CD4-positive, alpha-beta memory T cell (primary cell): ENCODE measurements at regions not wholly inside any gene's neighbourhood (a gene's known extent, or its start where the extent isn't known, plus 50 kb on each side); places are given as distances from the start of the nearest gene placed in this dataset.

ENCODE experiments used
- CTCF ChIA-PET: fragments of 350-600 bp; sonication (Branson Sonifier 250); formaldehyde crosslinking; loops from one replicate; lab custom pipeline; 2021; ENCODE audit warnings: inconsistent platforms; ENCODE audit not compliant: partially characterized antibody; lab: Charles Lee
- POLR2A ChIA-PET: fragments of 350-600 bp; sonication (Branson Sonifier 250); formaldehyde crosslinking; loops from one replicate; lab custom pipeline; 2021; ENCODE audit not compliant: partially characterized antibody; lab: Charles Lee
- DNase-seq, 5 donors: peaks; one replicate each; pipeline versions ENCODE4 v3.0.0 to v3.0.0-alpha.2; 2020 to 2022; ENCODE audit warnings: mixed read lengths in 1 of 5
- H3K27ac ChIP-seq: one replicate; pipeline ENCODE4 v1.7.0; 2013; ENCODE audit warnings: low read depth, low read length
- H3K27me3 ChIP-seq: 2 replicates; pipeline ENCODE4 v1.7.0; 2013; ENCODE audit warnings: mild to moderate bottlenecking, low read length, moderate library complexity; ENCODE audit not compliant: insufficient read depth
- H3K36me3 ChIP-seq: 2 replicates; pipeline ENCODE4 v1.7.0; 2013; ENCODE audit warnings: mild to moderate bottlenecking, low read length, moderate library complexity; ENCODE audit not compliant: insufficient read depth
- H3K4me1 ChIP-seq: 2 replicates; pipeline ENCODE4 v1.7.0; 2013; ENCODE audit warnings: mild to moderate bottlenecking, low read length, moderate library complexity; ENCODE audit not compliant: insufficient read depth
- H3K4me3 ChIP-seq, 2 donors: one replicate each; pipeline ENCODE4 v1.7.0; 2013; ENCODE audit warnings: low read length in 2 of 2, mild to moderate bottlenecking in 1 of 2
- H3K9me3 ChIP-seq, 2 donors: one replicate each; pipeline ENCODE4 v1.7.0; 2013; ENCODE audit warnings: low read length in 2 of 2, control low read depth in 1 of 2; ENCODE audit not compliant: control insufficient read depth in 1 of 2
- H3K27ac Mint-ChIP-seq, 7 donors: one replicate each; pipeline ENCODE4 v1.8.0; 2020 to 2021; ENCODE audit warnings: mixed read lengths in 7 of 7, mild to moderate bottlenecking in 6 of 7, inconsistent platforms in 3 of 7, moderate library complexity in 3 of 7
- H3K27me3 Mint-ChIP-seq, 2 donors: one replicate each; pipeline ENCODE4 v1.8.0; 2020 to 2021; ENCODE audit warnings: mixed read lengths in 2 of 2
- H3K36me3 Mint-ChIP-seq, 2 donors: one replicate each; pipeline ENCODE4 v1.8.0; 2020 to 2021; ENCODE audit warnings: mixed read lengths in 2 of 2, inconsistent platforms in 1 of 2, mild to moderate bottlenecking in 1 of 2
- H3K4me1 Mint-ChIP-seq, 4 donors: one replicate each; pipeline ENCODE4 v1.8.0; 2020 to 2021; ENCODE audit warnings: mixed read lengths in 4 of 4, mild to moderate bottlenecking in 1 of 4
- H3K4me3 Mint-ChIP-seq, 8 donors: one replicate each; pipeline ENCODE4 v1.8.0; 2020 to 2021; ENCODE audit warnings: mixed read lengths in 8 of 8, mild to moderate bottlenecking in 7 of 8, moderate library complexity in 6 of 8, inconsistent platforms in 3 of 8
- H3K9me3 Mint-ChIP-seq, 8 donors: one replicate each; pipeline ENCODE4 v1.8.0; 2020 to 2021; ENCODE audit warnings: mixed read lengths in 8 of 8, mild to moderate bottlenecking in 5 of 8, inconsistent platforms in 3 of 8, moderate library complexity in 1 of 8
- intact Hi-C: fragments of 100-400 bp; cut with micrococcal nuclease; formaldehyde crosslinking; loops from one replicate; pipeline ENCODE4 v1.15.1; 2023

GRCh38 chr16:79351927-79352326 is 248.6 kb downstream of the MAF start:
- H3K27ac ChIP-seq, result no peak overlapping the region
- Mint-ChIP-seq H3K36me3 (no peaks in the 10 kb centered on the region), H3K4me3 (no peak overlapping the region), H3K27ac (no peak overlapping the region), H3K9me3 (no peaks in the 10 kb centered on the region), H3K4me1 (peaks cover 0 to 2% (median under 1%) of the 10 kb centered on the region in 4 donors), H3K27me3 (no peaks in the 10 kb centered on the region)
- H3K27me3 ChIP-seq, result no peaks in the 10 kb centered on the region
- ChIA-PET POLR2A (no interaction called here), CTCF (interaction anchor here (0.9 kb wide), 1 partner anchor 91 kb away, joined by 3 read pairs; no protein-coding TSS in a partner anchor)
- no peaks in the 10 kb centered on the region for H3K4me1 ChIP-seq
- DNase-seq, result no peak
- no peaks in the 10 kb centered on the region for H3K36me3 ChIP-seq
- intact Hi-C loops, result no loop called here
- H3K4me3 ChIP-seq, result no peak overlapping the region
- no peaks in the 10 kb centered on the region for H3K9me3 ChIP-seq

GRCh38 chr16:79349803-79350202 is 250.7 kb downstream of the MAF start:
- no peak overlapping the region for H3K4me3 Mint-ChIP-seq
- no peak overlapping the region for H3K27ac ChIP-seq
- no peaks in the 10 kb centered on the region for H3K36me3 Mint-ChIP-seq
- no peak overlapping the region for H3K4me3 ChIP-seq
- CTCF ChIA-PET, result interaction anchor here (1.1 kb wide), 1 partner anchor 89 kb away, joined by 3 read pairs; no protein-coding TSS in a partner anchor
- peaks cover 0 to 1% (median 0%) of the 10 kb centered on the region in 4 donors for H3K4me1 Mint-ChIP-seq
- intact Hi-C loops, result no loop called here
- no peaks in the 10 kb centered on the region for H3K4me1 ChIP-seq
- POLR2A ChIA-PET, result no interaction called here
- no peaks in the 10 kb centered on the region for H3K9me3 Mint-ChIP-seq
- H3K27ac Mint-ChIP-seq, result peak overlapping the region in 1 of 7 donors; percentile 52
- DNase-seq, result no peak
- no peaks in the 10 kb centered on the region for H3K27me3 ChIP-seq
- no peaks in the 10 kb centered on the region for H3K36me3 ChIP-seq
- no peaks in the 10 kb centered on the region for H3K9me3 ChIP-seq
- H3K27me3 Mint-ChIP-seq, result no peaks in the 10 kb centered on the region

- no peaks in the 10 kb centered on the region for H3K27me3 Mint-ChIP-seq
- H3K4me1 ChIP-seq, result no peaks in the 10 kb centered on the region
- intact Hi-C loops, result no loop called here
- H3K27ac Mint-ChIP-seq, result peak overlapping the region in 1 of 7 donors; percentile 2
- H3K4me1 Mint-ChIP-seq, result peaks cover 0 to 2% (median 2%) of the 10 kb centered on the region in 4 donors
- H3K4me3 Mint-ChIP-seq, result no peak overlapping the region
- POLR2A ChIA-PET, result interaction anchor here (0.6 kb wide), 1 partner anchor 62 kb away, joined by 3 read pairs; no protein-coding TSS in a partner anchor
- CTCF ChIA-PET, result interaction anchor here (1.1 kb wide), 1 partner anchor 32 kb away, joined by 3 read pairs; no protein-coding TSS in a partner anchor
- H3K36me3 Mint-ChIP-seq, result no peaks in the 10 kb centered on the region
- no peak for DNase-seq
- no peaks in the 10 kb centered on the region for H3K9me3 ChIP-seq
- H3K9me3 Mint-ChIP-seq, result no peaks in the 10 kb centered on the region
- no peaks in the 10 kb centered on the region for H3K27me3 ChIP-seq
- no peak overlapping the region for H3K27ac ChIP-seq
- no peaks in the 10 kb centered on the region for H3K36me3 ChIP-seq
- H3K4me3 ChIP-seq, result no peak overlapping the region
These were observed 251.8 kb downstream of the MAF start for GRCh38 chr16:79348521-79349306.

- ChIA-PET POLR2A (no interaction called here), CTCF (no interaction called here)
- Mint-ChIP-seq H3K27me3 (no peaks in the 10 kb centered on the region), H3K9me3 (no peaks in the 10 kb centered on the region), H3K4me3 (no peak overlapping the region), H3K4me1 (peaks cover 5 to 10% (median 7%) of the 10 kb centered on the region in 4 donors), H3K27ac (no peak overlapping the region), H3K36me3 (no peaks in the 10 kb centered on the region)
- intact Hi-C loops, result no loop called here
- Histone ChIP-seq H3K27ac (no peak overlapping the region), H3K27me3 (no peaks in the 10 kb centered on the region), H3K9me3 (no peaks in the 10 kb centered on the region), H3K4me1 (no peaks in the 10 kb centered on the region), H3K36me3 (no peaks in the 10 kb centered on the region), H3K4me3 (no peak overlapping the region)
- no peak for DNase-seq
These were observed 253.3 kb downstream of the MAF start for GRCh38 chr16:79347277-79347676.

- no peak for DNase-seq
- POLR2A ChIA-PET, result no interaction called here
- Mint-ChIP-seq H3K4me1 (peaks cover 9 to 21% (median 20%) of the 10 kb centered on the region in 4 donors), H3K36me3 (peaks cover 0 to 6% of the 10 kb centered on the region in 2 donors), H3K4me3 (no peak overlapping the region), H3K9me3 (peaks cover 0 to 4% (median 0%) of the 10 kb centered on the region in 8 donors), H3K27ac (no peak overlapping the region), H3K27me3 (peaks cover 0 to 2% of the 10 kb centered on the region in 2 donors)
- H3K27me3 ChIP-seq, result no peaks in the 10 kb centered on the region
- CTCF ChIA-PET, result no interaction called here
- H3K4me3 ChIP-seq, result no peak overlapping the region
- H3K4me1 ChIP-seq, result peaks cover 10% of the 10 kb centered on the region
- H3K27ac ChIP-seq, result no peak overlapping the region
- no peaks in the 10 kb centered on the region for H3K9me3 ChIP-seq
- intact Hi-C loops, result no loop called here
- no peaks in the 10 kb centered on the region for H3K36me3 ChIP-seq
These were observed 260.7 kb downstream of the MAF start for GRCh38 chr16:79339863-79340262.

GRCh38 chr16:79337906-79338305 is 262.6 kb downstream of the MAF start:
- Histone ChIP-seq H3K9me3 (no peaks in the 10 kb centered on the region), H3K36me3 (no peaks in the 10 kb centered on the region), H3K4me1 (peaks cover 10% of the 10 kb centered on the region), H3K27me3 (no peaks in the 10 kb centered on the region), H3K27ac (no peak overlapping the region), H3K4me3 (no peak overlapping the region)
- peaks cover 0 to 6% of the 10 kb centered on the region in 2 donors for H3K36me3 Mint-ChIP-seq
- H3K27ac Mint-ChIP-seq, result no peak overlapping the region
- DNase-seq, result no peak
- no peak overlapping the region for H3K4me3 Mint-ChIP-seq
- H3K4me1 Mint-ChIP-seq, result peaks cover 7 to 20% (median 12%) of the 10 kb centered on the region in 4 donors
- peaks cover 0 to 2% of the 10 kb centered on the region in 2 donors for H3K27me3 Mint-ChIP-seq
- ChIA-PET CTCF (no interaction called here), POLR2A (no interaction called here)
- peaks cover 0 to 4% (median 0%) of the 10 kb centered on the region in 8 donors for H3K9me3 Mint-ChIP-seq
- intact Hi-C loops, result no loop called here

GRCh38 chr16:79336437-79337229 is 263.9 kb downstream of the MAF start:
- POLR2A ChIA-PET, result interaction anchor here (0.9 kb wide), 1 partner anchor 65 kb away, joined by 4 read pairs; no protein-coding TSS in a partner anchor
- H3K36me3 ChIP-seq, result no peaks in the 10 kb centered on the region
- peaks cover 4% of the 10 kb centered on the region for H3K4me1 ChIP-seq
- CTCF ChIA-PET, result interaction anchor here (1.4 to 1.8 kb wide), 2 partner anchors 8 to 121 kb away, joined by 3 to 7 read pairs; no protein-coding TSS in a partner anchor
- H3K4me3 ChIP-seq, result no peak overlapping the region
- intact Hi-C loops, result no loop called here
- H3K9me3 ChIP-seq, result no peaks in the 10 kb centered on the region
- Mint-ChIP-seq H3K4me3 (no peak overlapping the region), H3K9me3 (peaks cover 0 to 4% (median 0%) of the 10 kb centered on the region in 8 donors), H3K4me1 (peaks cover 2 to 9% (median 7%) of the 10 kb centered on the region in 4 donors), H3K36me3 (peaks cover 0 to 6% of the 10 kb centered on the region in 2 donors), H3K27ac (no peak overlapping the region), H3K27me3 (peaks cover 0 to 2% of the 10 kb centered on the region in 2 donors)
- DNase-seq, result no peak
- H3K27ac ChIP-seq, result no peak overlapping the region
- H3K27me3 ChIP-seq, result no peaks in the 10 kb centered on the region
